Immature natural killer cell (primary cell): ENCODE measurements at regions not wholly inside any gene's neighbourhood (a gene's known extent, or its start where the extent isn't known, plus 50 kb on each side); places are given as distances from the start of the nearest gene placed in this dataset.
"Not testable (repeated sequence)": the region's sequence is repeated elsewhere in the genome, so short reads cannot be mapped to it uniquely, and the experiment has no call there.

ENCODE experiments used
- DNase-seq, 3 donors: peaks; one replicate each; pipeline ENCODE4 v3.0.0; 2022; ENCODE audit warnings: mixed read lengths in 1 of 3
- H3K27ac Mint-ChIP-seq, 6 donors: one replicate each; pipeline ENCODE4 v1.8.0; 2020; ENCODE audit warnings: mixed read lengths in 6 of 6, mild to moderate bottlenecking in 5 of 6, inconsistent platforms in 4 of 6, moderate library complexity in 3 of 6
- H3K27me3 Mint-ChIP-seq, 3 donors: one replicate each; pipeline ENCODE4 v1.8.0; 2020 to 2021; ENCODE audit warnings: low read depth in 3 of 3, mild to moderate bottlenecking in 3 of 3, mixed read lengths in 3 of 3, moderate library complexity in 3 of 3, inconsistent platforms in 1 of 3
- H3K36me3 Mint-ChIP-seq, 3 donors: one replicate each; pipeline ENCODE4 v1.8.0; 2020; ENCODE audit warnings: mixed read lengths in 3 of 3, inconsistent platforms in 2 of 3, mild to moderate bottlenecking in 2 of 3
- H3K4me1 Mint-ChIP-seq, 2 donors: one replicate each; pipeline ENCODE4 v1.8.0; 2020; ENCODE audit warnings: inconsistent platforms in 2 of 2, mild to moderate bottlenecking in 2 of 2, mixed read lengths in 2 of 2, moderate library complexity in 1 of 2
- H3K4me3 Mint-ChIP-seq, 5 donors: one replicate each; pipeline ENCODE4 v1.8.0; 2020; ENCODE audit warnings: mild to moderate bottlenecking in 5 of 5, mixed read lengths in 5 of 5, inconsistent platforms in 3 of 5, moderate library complexity in 3 of 5
- H3K9me3 Mint-ChIP-seq, 6 donors: one replicate each; pipeline ENCODE4 v1.8.0; 2020; ENCODE audit warnings: mild to moderate bottlenecking in 6 of 6, mixed read lengths in 6 of 6, inconsistent platforms in 4 of 6, moderate library complexity in 3 of 6

DNA sequence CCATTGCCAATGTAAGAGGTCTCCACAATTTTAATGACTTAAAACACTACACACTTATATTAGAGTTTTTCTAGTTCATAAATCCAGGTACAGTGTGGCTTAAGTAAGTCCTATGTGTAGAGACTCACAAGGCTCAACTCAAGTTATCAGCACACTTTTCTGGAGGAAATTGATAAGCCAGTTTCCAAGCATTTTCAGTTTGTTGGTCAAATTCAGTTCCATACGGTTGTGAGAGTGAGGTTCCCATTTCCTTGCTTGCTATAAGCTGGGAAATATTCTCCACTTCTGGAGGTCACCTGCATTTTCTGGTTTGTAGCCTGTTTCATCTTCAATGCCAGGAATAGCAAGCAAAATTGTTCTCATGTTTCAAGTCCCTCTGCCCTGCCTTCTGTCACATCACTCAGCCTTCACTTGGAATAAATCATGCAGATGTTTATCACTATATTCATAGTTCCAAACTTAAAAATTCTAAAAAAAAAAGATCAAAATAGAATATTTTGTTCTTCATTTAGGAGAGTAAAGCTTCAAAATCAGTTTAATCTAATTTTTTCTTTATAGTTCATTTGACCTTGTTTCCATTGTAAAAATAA is 1137.5 kb upstream of the INTU start:
- Mint-ChIP-seq H3K27ac (no peak overlapping the region), H3K4me1 (no peaks in the 10 kb centered on the region), H3K9me3 (peaks cover 7 to 32% (median 13%) of the 10 kb centered on the region in 6 donors), H3K4me3 (no peak overlapping the region), H3K36me3 (no peaks in the 10 kb centered on the region), H3K27me3 (peaks cover 0 to 2% (median 1%) of the 10 kb centered on the region in 3 donors)
- DNase-seq: no peak

DNA sequence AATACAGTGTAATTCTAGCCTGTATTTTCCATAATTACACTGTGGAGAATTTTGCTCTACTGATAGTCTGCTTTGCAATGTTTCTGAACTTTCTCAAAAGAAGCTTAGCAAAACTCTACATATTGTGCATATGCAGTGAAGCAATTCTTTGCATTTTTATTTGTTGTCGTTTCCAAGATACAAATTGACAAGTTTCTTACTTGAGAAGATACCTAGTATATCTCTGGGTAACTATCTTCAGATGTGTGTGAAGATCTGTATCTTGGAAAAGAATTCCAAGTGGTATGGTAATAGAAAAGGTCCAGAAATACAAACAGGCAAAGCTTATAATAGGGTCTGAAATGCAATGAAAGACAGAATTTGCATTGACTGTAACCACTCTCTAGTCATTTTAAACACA is 1119.8 kb upstream of the INTU start:
- DNase-seq: no peak
- Mint-ChIP-seq H3K27me3 (peaks cover 0 to 3% (median 0%) of the 10 kb centered on the region in 3 donors), H3K4me3 (no peak overlapping the region), H3K4me1 (no peaks in the 10 kb centered on the region), H3K27ac (no peak overlapping the region), H3K9me3 (peaks cover 0 to 12% (median 6%) of the 10 kb centered on the region in 6 donors), H3K36me3 (no peaks in the 10 kb centered on the region)

GRCh38 chr4:126513596-126513995 is 1119.2 kb upstream of the INTU start:
- Mint-ChIP-seq H3K27ac (no peak overlapping the region), H3K9me3 (peaks cover 0 to 7% (median 3%) of the 10 kb centered on the region in 6 donors), H3K36me3 (no peaks in the 10 kb centered on the region), H3K27me3 (peaks cover 0 to 3% (median 0%) of the 10 kb centered on the region in 3 donors), H3K4me1 (no peaks in the 10 kb centered on the region), H3K4me3 (no peak overlapping the region)
- DNase-seq: no peak

- Mint-ChIP-seq H3K36me3 (no peaks in the 10 kb centered on the region), H3K4me3 (no peak overlapping the region), H3K9me3 (peaks cover 7 to 37% (median 14%) of the 10 kb centered on the region in 6 donors), H3K27me3 (no peaks in the 10 kb centered on the region), H3K4me1 (no peaks in the 10 kb centered on the region), H3K27ac (no peak overlapping the region)
- DNase-seq: no peak
Measured at GRCh38 chr4:126520731-126521130, 1112.0 kb upstream of the INTU start.

- H3K27ac Mint-ChIP-seq, H3K4me3 Mint-ChIP-seq, DNase-seq, H3K27me3 Mint-ChIP-seq, H3K36me3 Mint-ChIP-seq, H3K4me1 Mint-ChIP-seq: not testable (repeated sequence)
- H3K9me3 Mint-ChIP-seq: peaks cover 7 to 37% (median 17%) of the 10 kb centered on the region in 6 donors
Measured at GRCh38 chr4:126525400-126525799, 1107.4 kb upstream of the INTU start.

- no peaks in the 10 kb centered on the region for H3K4me1 Mint-ChIP-seq
- no peak for DNase-seq
- H3K9me3 Mint-ChIP-seq: peaks cover 7 to 38% (median 17%) of the 10 kb centered on the region in 6 donors
- peaks cover 0 to 2% (median 0%) of the 10 kb centered on the region in 3 donors for H3K27me3 Mint-ChIP-seq
- no peak overlapping the region for H3K4me3 Mint-ChIP-seq
- no peaks in the 10 kb centered on the region for H3K36me3 Mint-ChIP-seq
- no peak overlapping the region for H3K27ac Mint-ChIP-seq
Measured at GRCh38 chr4:126526335-126526734, 1106.4 kb upstream of the INTU start.

GRCh38 chr4:126529997-126530396 is 1102.8 kb upstream of the INTU start:
- Mint-ChIP-seq H3K4me1 (no peaks in the 10 kb centered on the region), H3K27ac (no peak overlapping the region)
- DNase-seq: no peak

DNA sequence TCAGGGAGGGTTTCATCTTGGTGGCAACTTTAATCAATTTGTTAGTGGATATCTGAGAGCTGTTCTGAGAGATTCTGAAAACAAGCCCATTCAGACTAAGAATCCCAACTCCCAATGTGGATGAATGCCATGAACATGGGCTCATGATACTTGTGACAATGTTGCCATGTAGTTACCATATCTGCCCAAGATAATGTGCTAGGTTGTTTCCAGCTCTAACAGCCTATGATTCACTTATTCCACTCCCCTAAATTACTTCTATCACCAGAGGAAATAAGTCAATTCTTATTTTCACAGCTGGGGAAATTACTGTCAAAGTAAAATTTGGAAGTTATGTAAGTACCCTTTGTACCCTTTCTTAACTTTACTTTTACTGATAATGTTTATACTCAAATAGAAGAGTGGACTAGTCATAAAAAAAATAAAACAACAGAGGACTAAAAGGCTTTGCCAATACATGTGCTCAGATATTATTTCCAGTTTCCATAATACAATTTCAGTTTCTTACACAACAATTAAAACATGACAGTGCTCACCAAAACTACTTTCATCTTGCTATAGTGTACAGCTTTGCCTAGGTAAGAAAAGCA is 1101.7 kb upstream of the INTU start:
- H3K4me3 Mint-ChIP-seq: no peak overlapping the region
- H3K9me3 Mint-ChIP-seq: peaks cover 0 to 31% (median 6%) of the 10 kb centered on the region in 6 donors
- no peak for DNase-seq
- no peaks in the 10 kb centered on the region for H3K4me1 Mint-ChIP-seq
- no peaks in the 10 kb centered on the region for H3K36me3 Mint-ChIP-seq
- H3K27me3 Mint-ChIP-seq: peaks cover 0 to 2% (median 0%) of the 10 kb centered on the region in 3 donors
- H3K27ac Mint-ChIP-seq: no peak overlapping the region

More at GRCh38 chr4:126529997-126530396, 1102.8 kb upstream of the INTU start:
- Mint-ChIP-seq H3K9me3 (peaks cover 2 to 34% (median 12%) of the 10 kb centered on the region in 6 donors), H3K4me3 (no peak overlapping the region), H3K36me3 (no peaks in the 10 kb centered on the region), H3K27me3 (peaks cover 0 to 2% (median 0%) of the 10 kb centered on the region in 3 donors)

GRCh38 chr4:126532527-126532926 is 1100.2 kb upstream of the INTU start:
- Mint-ChIP-seq H3K9me3 (peaks cover 0 to 27% (median 3%) of the 10 kb centered on the region in 6 donors), H3K4me1 (no peaks in the 10 kb centered on the region), H3K27ac (no peak overlapping the region), H3K4me3 (no peak overlapping the region), H3K27me3 (peaks cover 0 to 2% (median 0%) of the 10 kb centered on the region in 3 donors), H3K36me3 (no peaks in the 10 kb centered on the region)
- no peak for DNase-seq

- Mint-ChIP-seq H3K4me3 (no peak overlapping the region), H3K27ac (no peak overlapping the region), H3K4me1 (no peaks in the 10 kb centered on the region), H3K9me3 (peaks cover 0 to 33% (median 6%) of the 10 kb centered on the region in 6 donors), H3K27me3 (no peaks in the 10 kb centered on the region), H3K36me3 (no peaks in the 10 kb centered on the region)
- no peak for DNase-seq
Measured at GRCh38 chr4:126533146-126533805, 1099.5 kb upstream of the INTU start.

DNA sequence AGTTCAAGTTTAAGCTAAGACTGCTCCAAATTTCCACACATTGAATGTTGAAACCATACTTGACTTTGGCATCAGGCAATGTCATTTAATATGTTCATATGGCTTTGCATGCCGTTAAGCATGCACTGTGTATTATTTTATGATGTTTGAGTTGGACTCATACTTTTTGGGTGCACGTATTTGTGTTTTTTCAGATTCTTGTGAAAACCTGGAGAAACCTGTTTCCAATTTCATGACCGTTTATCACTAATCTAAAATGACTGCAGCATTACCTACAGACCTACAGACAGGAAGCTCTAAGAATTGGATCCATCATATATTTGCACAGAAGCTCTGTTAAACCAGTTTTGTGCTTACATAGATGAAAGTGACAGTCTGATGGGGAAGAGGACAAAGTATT is 1093.0 kb upstream of the INTU start:
- no peak overlapping the region for H3K27ac Mint-ChIP-seq
- no peak for DNase-seq
- H3K36me3 Mint-ChIP-seq: no peaks in the 10 kb centered on the region
- H3K4me3 Mint-ChIP-seq: no peak overlapping the region
- no peaks in the 10 kb centered on the region for H3K27me3 Mint-ChIP-seq
- H3K4me1 Mint-ChIP-seq: no peaks in the 10 kb centered on the region
- H3K9me3 Mint-ChIP-seq: peaks cover 2 to 29% (median 11%) of the 10 kb centered on the region in 6 donors

- Mint-ChIP-seq H3K27me3 (no peaks in the 10 kb centered on the region), H3K27ac (no peak overlapping the region), H3K36me3 (no peaks in the 10 kb centered on the region), H3K4me1 (no peaks in the 10 kb centered on the region), H3K9me3 (peaks cover 0 to 35% (median 9%) of the 10 kb centered on the region in 6 donors), H3K4me3 (no peak overlapping the region)
- no peak for DNase-seq
Measured at GRCh38 chr4:126541820-126542219, 1090.9 kb upstream of the INTU start.

DNA sequence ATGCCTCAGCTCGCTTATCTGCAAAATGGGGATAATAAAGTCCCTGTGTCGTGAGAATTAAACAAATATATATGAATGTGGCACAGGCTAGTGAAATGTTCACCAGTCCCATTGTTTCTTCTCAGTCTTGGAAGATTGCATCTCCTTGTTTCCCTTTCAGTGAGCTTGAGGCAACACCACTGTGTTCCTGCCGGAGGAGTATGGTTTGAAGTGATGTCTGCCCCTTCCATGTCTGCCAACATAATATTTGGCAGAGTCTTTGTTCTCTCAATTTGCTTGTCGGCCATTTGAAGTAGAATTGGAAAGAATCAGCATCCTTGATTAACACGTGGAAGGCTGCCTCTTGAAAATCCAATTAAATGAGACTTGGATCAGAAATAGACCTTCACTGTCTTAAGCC is 1088.5 kb upstream of the INTU start:
- Mint-ChIP-seq H3K27me3 (no peaks in the 10 kb centered on the region), H3K27ac (no peak overlapping the region), H3K9me3 (peaks cover 0 to 26% (median 6%) of the 10 kb centered on the region in 6 donors), H3K4me3 (no peak overlapping the region), H3K4me1 (no peaks in the 10 kb centered on the region), H3K36me3 (no peaks in the 10 kb centered on the region)
- no peak for DNase-seq

DNA sequence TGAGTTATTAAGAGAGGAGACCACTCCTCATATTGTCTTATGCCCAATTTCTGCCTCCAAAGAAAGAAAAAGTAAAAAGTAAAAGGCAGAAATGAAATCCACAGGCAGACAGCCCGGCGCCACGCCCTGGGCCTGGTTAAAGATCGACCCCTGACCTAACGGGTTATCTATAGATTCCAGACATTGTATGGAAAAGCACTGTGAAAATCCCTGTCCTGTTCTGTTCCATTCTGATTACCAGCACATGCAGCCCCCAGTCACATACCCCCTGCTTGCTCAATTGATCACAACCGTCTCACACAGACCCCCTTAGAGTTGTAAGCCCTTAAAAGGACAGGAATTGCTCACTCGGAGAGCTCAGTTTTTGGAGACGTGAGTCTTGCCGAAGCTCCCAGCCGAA is 1086.6 kb upstream of the INTU start:
- not testable (repeated sequence) for H3K27ac Mint-ChIP-seq, H3K4me1 Mint-ChIP-seq, H3K4me3 Mint-ChIP-seq, DNase-seq, H3K27me3 Mint-ChIP-seq, H3K36me3 Mint-ChIP-seq
- H3K9me3 Mint-ChIP-seq: peaks cover 0 to 21% (median 5%) of the 10 kb centered on the region in 6 donors
